IMR-90 (cell line): ENCODE measurements at regions not wholly inside any gene's neighbourhood (a gene's known extent, or its start where the extent isn't known, plus 50 kb on each side); places are given as distances from the start of the nearest gene placed in this dataset.

Experiments used
- ATAC-seq: fragments of 200-7000 bp; cut with Tn5 transposase; 2 replicates; pipeline ENCODE4 v1.9.1; 2020; ENCODE audit warnings: low read depth, mild to moderate bottlenecking, moderate library complexity
- BruUV-seq: library from RNA; stranded (reverse); fragments of 400-500 nt; replicated peaks from 2 replicates; lab custom pipeline; 2021; lab: Mats Ljungman, UMichigan
- CTCF ChIA-PET: fragments of 300-600 bp; formaldehyde crosslinking; extraction: SDS; loops from one replicate; lab custom pipeline; 2021; ENCODE audit warnings: antibody characterized with exemption; lab: Yijun Ruan, JAX
- POLR2A ChIA-PET: fragments of 300-600 bp; sonication (Branson Sonifier 250); formaldehyde crosslinking; loops from one replicate; lab custom pipeline; 2022; ENCODE audit warnings: antibody characterized with exemption; ENCODE audit not compliant: unreplicated experiment; lab: Charles Lee
- DNase-seq: peaks from one replicate; pipeline ENCODE4 v3.0.0; 2013
- H2AFZ ChIP-seq: replicated peaks from 2 replicates; pipeline ENCODE3; 2013; ENCODE audit warnings: low read length, mild to moderate bottlenecking; ENCODE audit not compliant: poor library complexity
- H2AK5ac ChIP-seq: 2 replicates; pipeline ENCODE4 v1.6.1; 2013; ENCODE audit warnings: low read depth, low read length, inconsistent platforms
- H2AK9ac ChIP-seq: replicated peaks from 2 replicates; pipeline ENCODE3; 2013; ENCODE audit warnings: mild to moderate bottlenecking, low read depth, low read length, moderate library complexity; ENCODE audit not compliant: poor library complexity
- H2BK120ac ChIP-seq: 2 replicates; pipeline ENCODE4 v1.6.1; 2013; ENCODE audit warnings: low read depth, low read length, inconsistent platforms
- H2BK15ac ChIP-seq: 3 replicates; pipeline ENCODE4 v1.6.1; 2013; ENCODE audit warnings: low read depth, low read length, inconsistent platforms
- H2BK20ac ChIP-seq: 2 replicates; pipeline ENCODE4 v1.6.1; 2013; ENCODE audit warnings: low read depth, mild to moderate bottlenecking, inconsistent platforms, low read length, moderate library complexity
- H2BK5ac ChIP-seq: 2 replicates; pipeline ENCODE4 v1.6.1; 2013; ENCODE audit warnings: mild to moderate bottlenecking, low read depth, low read length, inconsistent platforms; ENCODE audit not compliant: poor library complexity, severe bottlenecking
- H3K14ac ChIP-seq: replicated peaks from 2 replicates; pipeline ENCODE4 v1.6.1; 2013; ENCODE audit warnings: low read depth, low read length, inconsistent platforms
- H3K18ac ChIP-seq: 2 replicates; pipeline ENCODE4 v1.6.1; 2013; ENCODE audit warnings: low read depth, low read length, control low read depth
- H3K23ac ChIP-seq: 2 replicates; pipeline ENCODE4 v1.6.1; 2013; ENCODE audit warnings: low read depth, low read length, inconsistent platforms
- H3K27ac ChIP-seq: 2 replicates; pipeline ENCODE4 v1.5.1; 2013; ENCODE audit warnings: mild to moderate bottlenecking, control low read depth, low read length; ENCODE audit not compliant: insufficient read depth
- H3K27me3 ChIP-seq: 2 replicates; pipeline ENCODE4 v1.6.1; 2013; ENCODE audit warnings: low read length; ENCODE audit not compliant: control insufficient read depth, insufficient read depth
- H3K36me3 ChIP-seq: 2 replicates; pipeline ENCODE4 v1.6.1; 2013; ENCODE audit warnings: low read length, mixed read lengths; ENCODE audit not compliant: control insufficient read depth, insufficient read depth
- H3K4ac ChIP-seq: 2 replicates; pipeline ENCODE4 v1.6.1; 2013; ENCODE audit warnings: low read depth, low read length, inconsistent platforms
- H3K4me1 ChIP-seq: 2 replicates; pipeline ENCODE4 v1.6.1; 2013; ENCODE audit warnings: low read length, mixed read lengths; ENCODE audit not compliant: control insufficient read depth, insufficient read depth
- H3K4me2 ChIP-seq: 2 replicates; pipeline ENCODE4 v1.6.1; 2013; ENCODE audit warnings: low read depth, mild to moderate bottlenecking, control low read depth, low read length, moderate library complexity
- H3K4me3 ChIP-seq: 2 replicates; pipeline ENCODE4 v1.5.1; 2013; ENCODE audit warnings: low read depth, mild to moderate bottlenecking, control low read depth, low read length, moderate library complexity; ENCODE audit not compliant: insufficient read depth
- H3K56ac ChIP-seq: 2 replicates; pipeline ENCODE4 v1.6.1; 2013; ENCODE audit warnings: low read length, inconsistent platforms; ENCODE audit not compliant: insufficient read depth; ENCODE audit errors: extremely low read depth
- H3K79me1 ChIP-seq, 2 experiments: 2 replicates each; pipeline ENCODE4 v1.6.1; 2013; ENCODE audit warnings: low read length in 2 of 2, inconsistent platforms in 1 of 2, low read depth in 1 of 2
- H3K9ac ChIP-seq: 2 replicates; pipeline ENCODE4 v1.6.1; 2013; ENCODE audit warnings: low read depth, low read length, control low read depth
- H3K9me1 ChIP-seq: 2 replicates; pipeline ENCODE4 v1.6.1; 2013; ENCODE audit warnings: low read length, inconsistent platforms; ENCODE audit not compliant: insufficient read depth
- H3K9me3 ChIP-seq: 2 replicates; pipeline ENCODE4 v1.6.1; 2013; ENCODE audit warnings: low read length; ENCODE audit not compliant: control insufficient read depth, insufficient read depth
- H4K20me1 ChIP-seq: 2 replicates; pipeline ENCODE4 v1.6.1; 2013; ENCODE audit warnings: low read length, inconsistent platforms; ENCODE audit not compliant: insufficient read depth
- H4K5ac ChIP-seq: 2 replicates; pipeline ENCODE4 v1.6.1; 2013; ENCODE audit warnings: mild to moderate bottlenecking, low read depth, low read length, control low read depth
- H4K8ac ChIP-seq, 2 experiments: 2 replicates each; pipeline ENCODE4 v1.6.1; 2013; ENCODE audit warnings: low read depth in 2 of 2, low read length in 2 of 2, control low read depth in 1 of 2, inconsistent platforms in 1 of 2
- H4K91ac ChIP-seq: 2 replicates; pipeline ENCODE4 v1.6.1; 2013; ENCODE audit warnings: low read depth, low read length, inconsistent platforms; ENCODE audit not compliant: insufficient read depth
- MAZ ChIP-seq: IDR thresholded peaks from 2 replicates; pipeline ENCODE4 v1.6.1; 2012; ENCODE audit warnings: low read depth, mild to moderate bottlenecking, low read length, improper control_type of control experiment, moderate library complexity, borderline replicate concordance
- NFE2L2 ChIP-seq: fragments of 150-350 bp; IDR thresholded peaks from 2 replicates; pipeline ENCODE4 v1.6.1; 2016; ENCODE audit warnings: low read depth, mild to moderate bottlenecking, low read length
- RFX5 ChIP-seq: IDR thresholded peaks from 2 replicates; pipeline ENCODE4 v1.8.0; 2012; ENCODE audit warnings: low read depth, mild to moderate bottlenecking, low read length, moderate library complexity
- USF2 ChIP-seq: fragments of 150-350 bp; IDR thresholded peaks from 2 replicates; pipeline ENCODE4 v1.6.1; 2017; ENCODE audit warnings: mild to moderate bottlenecking, antibody characterized with exemption, low read length, low read depth
- WGBS, 2 experiments: methylation state at CpG; one replicate each; pipeline versions ENCODE4 v1.1.5 to v1.1.7; 2013; ENCODE audit warnings: missing lambda C conversion rate in 2 of 2; ENCODE audit not compliant: insufficient read length in 1 of 2; ENCODE audit errors: extremely low coverage in 2 of 2; 5-methylcytosine and 5-hydroxymethylcytosine counted together
- dilution Hi-C: fragments of 300-500 bp; cut with HindIII; formaldehyde crosslinking; loops from one replicate; pipeline ENCODE4 v1.14.3; 2018; ENCODE audit warnings: low sequenced_read_pairs; ENCODE audit not compliant: unreplicated experiment
- in situ Hi-C: fragments of 300-500 bp; cut with MboI; formaldehyde crosslinking; loops from 3 replicates; pipeline ENCODE4 v1.14.3; 2019; ENCODE audit warnings: low sequenced_read_pairs, inconsistent platforms, mixed read lengths
- intact Hi-C: fragments of 100-400 bp; cut with micrococcal nuclease; formaldehyde crosslinking; loops from 2 replicates; pipeline ENCODE4 v1.10.0; 2022

- H3K9me1 ChIP-seq: no peaks in the 10 kb centered on the region
- in situ Hi-C loops (no loop called here), dilution Hi-C loops (no loop called here), intact Hi-C loops (no loop called here)
- ChIA-PET POLR2A (no interaction called here), CTCF (no interaction called here)
- no peak overlapping the region for H3K9ac ChIP-seq
- no peak overlapping the region for H3K4me3 ChIP-seq
- no peak overlapping the region for H3K18ac ChIP-seq
- H3K9me3 ChIP-seq: peaks cover 37% of the 10 kb centered on the region
- H4K8ac ChIP-seq: no peak overlapping the region
- H2BK15ac ChIP-seq: no peak overlapping the region
- ATAC-seq (no peak), DNase-seq (no peak)
- no peaks in the 10 kb centered on the region for H3K4me1 ChIP-seq
- H3K4ac ChIP-seq: no peak overlapping the region
- no peak for TF ChIP-seq MAZ
- TF ChIP-seq RFX5: no peak
- TF ChIP-seq USF2: no peak
- no peak for TF ChIP-seq NFE2L2
- H3K79me1 ChIP-seq: no peaks in the 10 kb centered on the region
- no peak overlapping the region for H4K91ac ChIP-seq
- H2BK5ac ChIP-seq: no peak overlapping the region
- no peak overlapping the region for H2BK20ac ChIP-seq
- 62% methylated on average over 2 of the region's 4 CpGs; no CpG with 5 or more reads in 1 of the 2 experiments for WGBS, 2 experiments
- H4K20me1 ChIP-seq: no peaks in the 10 kb centered on the region
- BruUV-seq: no TSS peak
- no peak overlapping the region for H3K14ac ChIP-seq
- H3K56ac ChIP-seq: no peak overlapping the region
- H2BK120ac ChIP-seq: no peak overlapping the region
- H3K27me3 ChIP-seq: no peaks in the 10 kb centered on the region
- no peak overlapping the region for H3K27ac ChIP-seq
- no peak overlapping the region for H4K5ac ChIP-seq
- no peak overlapping the region for H2AK9ac ChIP-seq
- no peak overlapping the region for H2AFZ ChIP-seq
- H3K4me2 ChIP-seq: no peak overlapping the region
- no peak overlapping the region for H3K23ac ChIP-seq
- no peaks in the 10 kb centered on the region for H3K36me3 ChIP-seq
- H2AK5ac ChIP-seq: no peak overlapping the region
Observed at GRCh38 chr1:5680600-5680999, 311.6 kb downstream of the NPHP4 start.
